Limb (tissue), 2 donors: ENCODE measurements at regions not wholly inside any gene's neighbourhood (a gene's known extent, or its start where the extent isn't known, plus 50 kb on each side); places are given as distances from the start of the nearest gene placed in this dataset.

Experiments used
- DNase-seq, 2 donors: peaks; one replicate each; pipeline ENCODE4 v3.0.0-alpha.2; 2016; ENCODE audit errors: extremely low spot score in 2 of 2

DNA sequence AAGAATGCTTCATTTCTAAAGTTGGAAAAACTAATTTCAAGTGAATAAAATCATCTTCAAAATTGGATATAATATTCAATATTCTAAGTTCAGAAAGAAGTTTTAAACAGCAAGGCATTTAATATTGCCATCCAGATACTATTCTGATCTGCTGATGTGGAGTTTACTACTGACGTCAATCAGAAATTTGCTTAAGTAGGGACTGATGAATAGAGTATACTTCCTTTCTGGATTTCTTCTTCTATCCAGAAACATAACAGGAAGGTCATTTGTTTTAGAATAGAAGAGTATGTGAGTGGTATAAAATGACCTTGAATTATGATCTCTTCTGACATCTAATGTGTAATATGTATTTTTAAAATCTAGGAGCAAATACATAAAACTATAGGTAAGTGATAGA, 308.1 kb upstream of the ADGRL2 start:
- DNase-seq, result no peak

DNA sequence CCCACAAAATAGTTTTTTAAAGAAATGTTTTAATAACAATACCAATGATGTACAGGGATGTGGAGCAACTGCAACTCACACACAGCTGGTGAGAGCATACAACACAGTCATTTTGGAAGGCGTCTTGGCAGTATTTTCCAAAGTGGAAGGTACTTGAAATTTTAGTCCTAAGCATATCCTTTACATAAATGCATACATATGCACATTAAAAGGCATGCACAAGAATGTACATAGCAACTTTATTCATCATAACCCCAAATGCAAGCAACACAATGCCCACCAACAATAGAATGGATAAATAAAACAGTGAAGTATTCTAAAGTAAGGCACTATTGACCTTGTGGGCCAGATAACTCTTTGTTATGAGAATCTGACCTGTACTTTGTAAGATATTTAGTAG, 310.1 kb upstream of the ADGRL2 start:
- DNase-seq, result no peak

DNA sequence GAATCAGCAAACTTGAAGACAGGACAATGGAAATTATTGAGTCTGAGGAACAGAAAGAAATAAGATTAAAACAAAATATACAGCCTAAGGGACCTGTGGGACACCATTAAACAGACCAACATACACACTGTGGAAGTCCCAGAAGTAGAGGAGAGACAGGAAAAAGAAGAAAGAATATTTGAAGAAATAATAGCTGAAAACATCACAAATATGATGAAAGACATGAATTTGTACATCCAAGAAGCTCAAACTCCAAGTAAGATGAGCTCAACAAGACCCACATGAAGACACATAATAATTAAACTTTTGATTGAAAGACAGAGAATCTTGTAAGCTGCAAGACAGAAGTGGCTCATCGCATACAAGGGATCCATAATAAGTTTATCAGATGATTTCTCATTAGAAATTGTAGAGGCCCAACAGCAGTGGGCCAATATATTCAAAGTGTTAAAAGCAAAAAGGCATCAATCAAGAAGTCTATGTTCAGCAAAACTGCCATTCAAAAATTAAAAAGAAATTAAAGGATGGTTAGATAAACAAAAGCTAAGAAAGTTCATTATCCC, 311.3 kb upstream of the ADGRL2 start:
- DNase-seq, result no peak

DNA sequence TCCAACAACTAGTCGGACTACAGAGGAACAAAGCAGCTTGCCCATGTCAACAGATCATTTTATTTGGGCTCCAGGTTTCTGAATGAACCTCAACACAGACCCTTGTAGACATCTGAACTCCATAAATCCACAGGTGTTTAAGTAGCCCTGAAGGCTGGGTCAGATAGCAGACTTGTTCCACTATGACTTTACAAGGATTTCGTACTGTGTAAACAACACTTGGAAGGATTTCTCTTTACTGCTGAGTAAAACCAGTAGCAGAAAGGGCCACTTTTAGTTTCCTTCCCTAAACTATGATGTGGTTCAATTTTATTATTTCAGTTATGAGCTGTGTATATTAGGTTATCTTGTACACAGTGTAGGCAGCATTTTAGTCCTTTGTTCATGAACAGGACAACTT, 316.4 kb upstream of the ADGRL2 start:
- no peak for DNase-seq

DNA sequence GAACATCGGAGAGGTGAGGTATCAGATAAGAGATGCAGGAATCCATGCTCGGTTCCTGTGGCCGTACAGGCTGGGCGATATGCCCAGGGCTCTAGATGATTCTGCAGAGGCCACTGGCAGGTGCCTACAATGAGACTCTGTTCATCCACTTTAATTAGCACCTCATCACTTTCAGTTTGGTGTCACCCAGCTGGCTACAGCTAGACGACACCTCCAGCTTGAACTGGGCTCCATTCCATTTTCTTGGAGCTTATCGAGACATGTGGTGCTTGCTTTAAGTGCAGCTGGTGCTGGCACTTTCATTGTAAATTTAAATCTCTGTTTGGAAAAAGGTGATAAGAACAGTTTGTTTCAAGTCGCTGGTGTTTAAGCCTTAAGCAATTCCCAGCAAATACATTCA, 322.5 kb upstream of the ADGRL2 start:
- DNase-seq, result no peak

DNA sequence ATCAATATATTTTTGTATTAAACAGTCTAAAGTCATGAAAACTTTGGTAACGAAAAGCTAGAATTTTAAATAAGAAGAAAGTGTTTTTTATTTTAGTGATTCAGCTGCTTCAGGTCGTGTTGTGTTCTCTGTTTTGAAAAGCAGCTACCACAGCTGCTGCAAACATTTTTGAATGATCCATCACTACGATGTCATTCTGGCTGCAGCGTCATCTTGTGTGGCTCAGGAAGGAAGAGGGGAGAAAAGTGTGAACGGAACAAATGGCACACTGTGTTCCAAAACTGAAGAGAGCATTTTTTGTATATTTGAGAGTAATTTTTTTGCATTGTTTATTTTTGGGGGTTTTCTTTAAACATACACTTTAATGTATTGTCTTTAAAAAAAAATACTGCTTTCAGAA, 323.0 kb upstream of the ADGRL2 start:
- peak in 1 of 2 donors; percentile 51 for DNase-seq

DNA sequence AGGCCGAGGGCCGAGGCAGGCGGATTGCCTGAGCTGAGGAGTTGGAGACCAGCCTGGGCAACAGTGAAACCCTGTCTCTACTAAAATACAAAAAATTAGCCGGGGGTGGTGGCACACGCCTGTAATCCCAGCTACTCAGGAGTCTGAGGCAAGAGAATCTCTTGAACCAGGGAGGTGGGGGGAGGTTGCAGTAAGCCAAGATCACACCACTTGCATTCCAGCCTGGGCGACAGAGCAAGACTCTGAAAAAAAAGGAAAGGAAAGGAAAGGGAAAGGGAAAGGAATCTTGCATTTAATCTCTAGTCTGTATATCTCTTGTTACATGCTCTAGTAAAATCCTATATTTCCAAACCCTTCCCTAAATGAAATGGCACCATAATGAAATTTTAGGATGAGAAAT, 328.3 kb upstream of the ADGRL2 start:
- no peak for DNase-seq

DNA sequence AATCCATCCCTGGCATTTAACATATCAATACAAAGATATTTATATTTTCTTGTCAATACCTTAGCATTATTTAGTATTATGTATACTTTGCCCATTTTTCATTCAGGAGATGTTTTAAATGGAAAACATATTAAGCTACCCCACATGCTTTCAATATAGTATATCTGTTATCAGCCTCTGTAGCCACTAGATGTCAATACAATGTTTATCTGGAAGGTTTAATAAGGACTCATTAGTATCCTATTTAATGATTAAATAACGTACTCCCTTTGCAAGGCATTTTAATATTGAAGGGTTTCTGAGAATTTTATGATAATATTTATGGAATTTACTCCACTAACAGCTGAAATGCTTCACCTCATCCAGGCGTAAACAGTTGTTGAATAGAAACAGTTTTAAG, 329.5 kb upstream of the ADGRL2 start:
- DNase-seq, result no peak

DNA sequence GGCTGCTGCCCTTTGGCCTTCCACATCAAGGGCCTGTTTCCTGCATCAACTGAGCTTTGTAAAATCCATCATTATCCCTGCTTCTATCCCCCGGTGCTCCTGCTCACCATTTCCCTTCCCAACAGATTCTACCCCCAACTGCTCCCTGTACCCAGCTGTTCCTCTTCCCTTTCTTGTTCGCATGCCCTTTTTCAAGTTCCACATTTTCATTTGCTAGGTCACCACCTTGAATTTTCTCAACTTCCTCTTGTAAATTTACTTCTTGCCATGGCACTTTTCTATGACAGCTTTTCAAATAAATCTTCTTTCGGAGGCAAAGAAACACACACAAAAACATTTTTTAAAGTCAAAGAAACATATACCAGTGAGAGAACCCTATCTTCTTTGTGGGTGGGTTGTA, 330.5 kb upstream of the ADGRL2 start:
- no peak for DNase-seq

DNA sequence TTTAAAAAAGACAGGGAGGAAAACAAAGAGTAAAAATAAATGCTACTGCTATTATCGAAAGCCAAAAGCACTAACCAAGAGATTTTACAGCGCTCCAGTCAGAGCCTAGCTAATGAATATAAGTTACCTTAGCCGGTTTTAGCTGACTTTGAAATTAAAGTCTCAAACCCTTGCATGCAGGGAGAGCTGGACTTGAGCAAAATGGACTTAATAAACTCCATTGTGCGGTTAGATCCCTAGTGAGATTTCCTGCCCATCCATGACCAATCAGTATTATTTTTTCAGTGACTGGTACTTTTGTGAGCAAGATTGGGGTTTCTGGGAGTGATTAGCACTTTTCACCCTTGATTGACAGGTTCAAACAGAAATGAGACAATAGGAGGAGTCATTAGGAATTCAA, 333.4 kb upstream of the ADGRL2 start:
- DNase-seq, result no peak

DNA sequence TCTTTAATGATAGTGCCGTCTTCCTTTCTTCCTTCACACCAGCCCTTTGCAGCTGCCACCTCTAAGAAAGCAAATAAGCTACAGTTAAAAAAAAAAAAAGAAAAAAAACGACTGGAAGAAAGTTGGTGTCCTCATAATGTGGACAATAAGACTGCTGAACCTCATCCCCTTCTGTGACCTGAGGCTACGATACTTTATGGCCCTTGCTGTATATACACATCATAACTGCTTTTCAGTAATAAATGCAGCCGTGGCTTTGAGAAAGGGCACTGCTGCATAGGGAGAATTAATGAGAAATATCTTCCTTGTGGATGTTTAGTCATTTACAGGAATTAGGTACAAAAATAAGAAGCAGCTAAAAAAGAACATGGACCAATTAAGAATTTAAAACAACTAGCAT, 333.8 kb upstream of the ADGRL2 start:
- DNase-seq, result no peak

DNA sequence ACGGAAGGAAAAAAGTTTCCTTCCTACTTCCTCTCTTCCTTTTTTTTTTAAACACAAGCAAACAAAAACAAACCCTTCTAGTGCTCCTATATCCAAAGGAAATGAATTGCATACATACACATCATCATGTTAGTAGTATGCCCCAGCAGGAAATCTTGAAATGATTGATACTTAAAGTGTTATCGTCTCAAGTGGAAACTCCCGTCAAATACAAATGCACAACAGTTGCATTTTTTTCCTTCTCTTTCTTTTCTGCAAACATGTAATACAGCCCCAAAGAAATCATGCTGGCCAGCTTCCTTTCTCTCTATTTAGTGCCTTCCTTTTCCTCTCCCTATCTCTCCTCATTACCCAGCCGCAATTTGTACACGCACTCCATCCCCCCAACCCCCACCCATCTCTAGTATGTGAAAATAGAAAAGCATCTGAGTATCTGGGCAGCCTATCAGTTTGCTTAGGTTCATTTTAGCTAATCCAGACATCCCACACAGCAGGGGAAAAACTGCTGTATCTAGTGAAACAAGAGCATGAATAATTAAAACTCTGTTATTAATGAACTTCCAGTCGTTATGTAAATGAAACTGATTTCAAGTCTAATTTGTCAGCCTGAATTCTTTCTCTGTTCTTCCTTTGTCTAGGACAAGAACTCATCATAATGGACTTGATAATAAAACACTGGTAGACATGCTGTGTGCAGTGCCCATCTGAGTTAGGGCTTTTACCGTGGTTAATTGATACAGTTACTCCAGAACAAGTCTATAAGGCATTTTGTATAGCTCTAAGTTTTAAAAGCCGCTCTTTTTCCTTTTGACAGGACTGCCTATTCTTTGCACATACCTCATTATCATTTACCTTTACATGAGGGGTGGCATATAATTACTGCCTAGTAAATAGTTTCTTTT, 336.5 kb upstream of the ADGRL2 start:
- no peak for DNase-seq

DNA sequence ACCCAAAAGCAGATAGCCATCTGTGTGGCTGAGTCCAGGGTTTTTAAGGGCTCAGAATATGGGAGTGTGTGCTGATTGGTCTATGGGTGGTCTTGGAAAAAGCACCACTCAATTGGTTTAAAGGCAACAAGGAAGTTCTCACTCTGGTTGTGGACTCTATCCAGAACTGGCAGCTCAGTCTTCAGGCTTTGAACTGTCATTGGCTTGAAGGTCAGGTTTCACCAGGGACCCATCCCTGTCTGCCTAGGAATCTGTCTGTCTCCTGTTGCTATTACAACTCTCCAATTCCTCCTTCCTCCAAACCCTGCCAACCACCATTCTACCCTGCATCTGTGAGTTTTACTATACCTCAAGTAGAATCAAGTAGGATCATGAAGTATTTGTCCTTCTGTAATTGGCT, 341.7 kb upstream of the ADGRL2 start:
- no peak for DNase-seq

DNA sequence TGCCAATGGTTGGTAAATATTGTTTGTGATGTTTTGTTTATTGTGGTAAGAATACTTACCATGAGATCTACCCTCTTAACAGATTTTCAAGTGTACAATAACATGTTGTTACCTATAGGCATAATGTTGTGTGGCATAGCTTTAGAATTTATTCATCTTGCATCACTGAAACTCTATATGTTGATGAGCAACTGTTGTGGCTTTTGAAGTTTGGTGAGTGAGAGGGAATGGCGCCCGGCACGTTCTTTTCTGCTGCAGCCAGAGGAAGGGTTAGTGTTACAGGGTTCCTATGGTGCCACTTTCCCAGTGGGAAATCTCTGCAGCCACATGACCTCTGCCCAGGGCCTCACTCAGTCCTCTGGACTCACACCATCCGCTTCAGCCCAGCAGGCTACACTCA, 342.5 kb upstream of the ADGRL2 start:
- no peak for DNase-seq

DNA sequence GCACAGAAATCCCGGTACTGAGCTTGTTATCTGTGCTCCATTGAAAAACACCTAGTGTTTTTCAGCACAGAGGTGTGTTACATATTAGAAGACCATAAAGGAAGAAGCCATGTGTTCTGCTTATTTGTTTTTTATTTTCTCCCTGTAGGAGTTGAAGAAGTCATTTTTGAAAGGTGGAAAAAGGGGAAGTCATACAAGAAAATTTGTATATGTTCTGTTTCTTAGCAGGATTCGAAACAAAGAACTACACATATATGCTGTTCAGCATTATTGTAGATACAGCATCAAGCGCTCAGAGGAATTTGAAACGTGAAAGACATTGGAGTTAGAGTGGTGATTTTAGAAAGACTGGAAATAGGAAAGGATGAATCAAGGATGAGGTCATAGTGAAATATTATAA, 345.3 kb upstream of the ADGRL2 start:
- no peak for DNase-seq

DNA sequence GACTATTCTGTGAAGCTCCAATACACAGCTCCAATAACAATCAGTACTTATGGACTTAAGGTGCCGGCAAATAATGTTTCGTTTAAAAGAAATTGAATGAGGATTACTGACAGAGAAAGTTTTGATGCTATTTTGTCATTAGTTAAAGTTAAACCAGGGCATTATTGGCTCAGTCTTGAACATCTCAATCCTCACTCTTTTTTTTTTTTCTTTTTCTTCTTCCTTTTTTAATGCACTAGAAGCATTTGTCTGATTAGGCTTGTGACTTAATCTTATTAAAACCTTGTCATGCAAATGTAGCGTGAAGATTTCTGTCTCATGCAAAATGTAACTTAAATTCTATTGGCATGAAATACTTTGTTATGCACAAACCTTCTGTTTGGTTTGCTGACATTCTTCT, 346.8 kb upstream of the ADGRL2 start:
- DNase-seq, result no peak

DNA sequence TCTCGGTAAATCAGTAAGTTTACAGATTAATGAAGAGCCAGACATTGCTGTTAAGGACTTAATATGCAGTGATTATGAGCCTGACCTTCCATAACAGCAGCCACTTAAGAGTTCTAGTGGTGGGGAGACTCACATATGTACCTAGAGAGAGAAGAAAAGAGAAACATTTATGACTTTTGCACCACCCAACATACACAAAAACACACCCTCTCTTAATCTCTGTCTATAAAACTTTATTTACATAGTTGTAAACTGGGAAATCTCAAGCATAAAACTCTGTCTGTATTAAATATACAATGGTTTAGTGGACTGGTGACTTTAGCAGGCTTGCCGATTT, 347.4 kb upstream of the ADGRL2 start:
- DNase-seq, result no peak

DNA sequence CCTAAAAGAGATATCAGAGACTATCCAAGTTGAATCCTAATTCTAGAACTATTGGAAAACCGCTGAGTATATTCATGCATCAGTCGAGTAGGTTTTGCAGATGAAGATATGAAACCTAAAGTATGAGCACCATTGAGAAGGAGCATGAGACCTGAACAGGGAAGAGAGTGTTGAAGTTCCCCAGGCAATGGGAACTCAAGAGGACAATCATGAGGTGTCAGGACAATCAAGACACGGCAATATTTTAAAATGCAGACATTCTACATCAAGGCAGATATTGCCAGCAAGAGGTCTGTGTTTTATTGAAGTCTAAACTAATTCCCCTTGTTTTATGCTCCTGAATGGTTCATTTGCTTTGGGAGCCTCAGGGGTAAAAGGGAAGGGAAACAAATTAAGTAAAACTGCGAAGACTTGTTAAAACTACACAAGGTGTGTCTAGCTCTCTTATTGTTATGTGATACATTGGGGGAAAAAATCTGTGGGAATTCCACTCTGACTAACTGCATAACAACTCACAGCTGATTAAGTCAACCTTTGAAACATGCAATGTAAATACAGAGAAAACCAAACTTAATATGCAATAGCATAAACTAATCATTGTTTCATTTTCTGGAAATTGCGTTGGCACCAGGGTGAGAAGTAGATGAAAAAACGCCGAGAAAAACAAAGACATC, 347.9 kb upstream of the ADGRL2 start:
- DNase-seq, result no peak

DNA sequence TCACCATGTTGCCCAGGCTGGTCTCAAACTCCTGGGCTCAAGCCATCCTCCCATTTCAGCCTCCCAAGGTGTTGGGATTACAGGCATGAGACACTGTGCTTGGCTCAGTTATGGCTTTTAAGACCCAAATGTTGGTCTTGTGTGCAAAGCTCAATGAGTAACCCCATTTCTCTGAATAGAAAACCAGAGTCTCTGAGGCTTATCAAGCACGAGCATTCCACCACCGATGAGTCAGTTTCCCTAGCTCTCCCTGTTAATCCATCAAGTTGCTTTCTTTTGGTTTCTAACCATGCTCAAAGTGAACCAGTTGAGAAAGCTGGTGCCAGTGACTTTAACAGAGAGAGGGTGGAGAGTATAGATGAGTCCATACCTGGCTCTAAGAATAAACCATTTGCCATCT, 350.9 kb upstream of the ADGRL2 start:
- DNase-seq, result no peak

DNA sequence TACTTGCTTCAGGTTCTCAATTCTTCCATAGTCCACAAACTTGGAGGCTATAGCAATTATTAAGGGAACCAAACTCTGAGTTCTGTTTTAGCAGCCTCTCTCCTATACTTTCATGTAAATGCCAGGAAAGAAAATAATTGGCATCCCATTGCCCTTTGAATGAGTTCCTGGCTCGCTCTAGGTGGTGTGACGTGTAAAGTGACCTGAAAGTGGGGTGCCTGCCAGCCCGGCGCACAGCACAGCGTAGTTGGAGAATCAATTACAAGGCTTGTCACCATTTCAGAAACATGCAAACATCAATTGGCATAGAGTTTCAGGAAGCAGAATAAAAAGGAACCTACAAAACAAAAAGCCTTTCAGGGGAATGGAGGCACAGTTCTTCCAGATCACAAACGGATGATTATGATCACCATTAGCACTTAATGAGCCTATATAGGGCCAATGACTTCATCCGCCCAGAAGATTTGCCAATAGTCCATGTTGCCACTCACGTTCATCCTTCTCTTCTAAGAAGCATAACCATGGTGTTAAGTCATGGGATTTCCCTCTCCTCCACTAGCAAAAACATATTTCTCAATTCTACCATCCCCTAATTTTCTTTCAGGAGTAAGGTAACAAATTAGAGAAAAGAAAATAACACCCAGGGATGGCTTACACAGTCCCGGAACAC, 354.6 kb upstream of the ADGRL2 start:
- no peak for DNase-seq

DNA sequence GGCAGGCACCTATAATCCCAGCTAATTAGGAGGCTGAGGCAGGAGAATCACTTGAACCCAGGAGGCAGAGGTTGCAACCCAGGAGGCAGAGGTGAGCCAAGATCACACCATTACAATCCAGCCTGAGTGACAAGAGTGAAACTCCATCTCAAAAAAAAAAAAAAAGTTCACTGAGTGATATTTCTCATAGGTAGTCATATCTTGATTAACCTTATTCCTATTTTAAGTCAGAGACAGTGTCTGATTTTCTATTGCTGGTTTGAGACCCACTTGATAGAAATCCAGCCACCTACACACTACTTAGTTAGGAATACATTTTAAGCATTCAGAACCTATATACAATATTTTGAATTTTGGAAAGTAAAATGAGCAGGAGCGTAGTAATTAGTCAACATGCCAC, 357.4 kb upstream of the ADGRL2 start:
- no peak for DNase-seq

DNA sequence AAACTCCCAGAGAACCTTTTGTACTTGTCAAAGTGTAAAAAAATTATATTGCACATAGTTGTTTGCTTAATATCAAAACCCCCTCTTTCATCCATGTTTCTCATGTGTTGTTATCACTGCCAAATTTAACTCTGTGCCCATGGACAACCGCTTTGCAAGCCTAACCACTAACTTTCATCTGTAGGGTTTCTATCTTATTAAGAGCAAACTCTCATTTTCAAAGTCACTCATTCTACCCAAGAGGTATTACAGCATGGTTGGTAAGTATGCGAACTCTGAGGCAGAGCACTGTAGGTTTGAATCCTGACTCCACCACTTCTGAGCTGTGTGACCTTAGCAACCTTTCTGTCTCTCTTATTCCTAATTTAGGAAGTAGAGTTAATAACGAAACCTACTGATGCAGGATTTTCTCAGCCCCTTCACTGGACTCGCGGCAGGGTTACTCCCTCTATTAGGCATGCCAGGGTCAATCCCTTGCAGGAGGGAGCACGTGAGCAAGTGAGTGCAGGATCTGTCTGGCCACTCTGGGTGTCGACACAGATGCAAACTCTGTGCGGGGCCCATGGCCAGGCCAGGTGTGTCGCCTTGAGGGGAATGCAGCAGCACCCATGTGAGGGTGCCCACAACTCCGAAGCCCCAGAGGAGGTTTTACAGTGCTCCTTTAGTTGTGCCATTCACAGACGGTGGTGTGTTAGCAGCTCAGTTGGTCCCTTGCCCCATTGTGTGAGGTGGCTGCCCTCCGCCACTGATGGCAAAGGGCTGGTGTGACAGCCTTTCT, 361.5 kb upstream of the ADGRL2 start:
- DNase-seq, result no peak
